Skeletal muscle tissue (tissue), 3 donors: ENCODE measurements at regions not wholly inside any gene's neighbourhood (a gene's known extent, or its start where the extent isn't known, plus 50 kb on each side); places are given as distances from the start of the nearest gene placed in this dataset.

ENCODE experiments used
- H3K27ac ChIP-seq: one replicate; pipeline ENCODE4 v1.7.0; 2013; ENCODE audit warnings: mild to moderate bottlenecking, low read depth, low read length, inconsistent platforms
- H3K27me3 ChIP-seq, 3 donors: one replicate each; pipeline ENCODE4 v1.7.0; 2013; ENCODE audit warnings: low read length in 3 of 3; ENCODE audit not compliant: control insufficient read depth in 3 of 3, insufficient read depth in 3 of 3
- H3K36me3 ChIP-seq, 3 donors: one replicate each; pipeline ENCODE4 v1.7.0; 2013; ENCODE audit warnings: low read length in 3 of 3; ENCODE audit not compliant: control insufficient read depth in 3 of 3, insufficient read depth in 3 of 3
- H3K4me1 ChIP-seq, 3 donors: one replicate each; pipeline ENCODE4 v1.7.0; 2013; ENCODE audit warnings: low read length in 3 of 3, mild to moderate bottlenecking in 3 of 3; ENCODE audit not compliant: control insufficient read depth in 3 of 3, insufficient read depth in 3 of 3
- H3K4me3 ChIP-seq, 3 donors: one replicate each; pipeline ENCODE4 v1.7.0; 2013; ENCODE audit warnings: low read length in 3 of 3
- H3K9ac ChIP-seq, 3 donors: one replicate each; pipeline ENCODE4 v1.7.0; 2013; ENCODE audit warnings: low read length in 3 of 3, mild to moderate bottlenecking in 3 of 3, moderate library complexity in 2 of 3, low read depth in 1 of 3
- H3K9me3 ChIP-seq, 3 donors: one replicate each; pipeline ENCODE4 v1.7.0; 2013; ENCODE audit warnings: low read length in 3 of 3; ENCODE audit not compliant: control insufficient read depth in 3 of 3
- donor health status: Osteomylitis.

DNA sequence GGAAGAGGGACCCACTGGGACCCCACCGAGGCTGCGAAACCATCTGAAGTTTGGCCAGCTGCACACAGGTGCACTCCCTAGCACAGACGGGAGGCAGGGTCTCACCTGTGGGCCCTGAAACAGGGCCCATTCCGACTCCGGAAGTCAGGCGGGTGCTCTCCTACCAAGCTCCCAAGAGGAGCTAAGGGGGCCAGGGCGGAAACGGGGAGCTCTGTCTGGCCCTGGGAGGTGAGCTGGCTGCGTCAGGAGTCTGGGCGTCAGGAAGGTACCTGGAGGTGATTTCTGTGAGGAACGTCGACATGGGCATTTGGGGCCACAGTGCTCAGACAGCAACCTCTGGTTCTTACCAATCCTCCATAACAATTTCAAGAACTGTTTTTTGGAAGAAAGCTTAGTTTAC, 411.7 kb downstream of the TCERG1L start:
- Histone ChIP-seq H3K9me3 (no peaks in the 10 kb centered on the region), H3K27ac (no peak overlapping the region), H3K9ac (no peak overlapping the region)

GRCh38 chr10:130900441-130901160, 410.9 kb downstream of the TCERG1L start:
- Histone ChIP-seq H3K4me1 (no peaks in the 10 kb centered on the region), H3K27ac (no peak overlapping the region), H3K4me3 (no peak overlapping the region), H3K9me3 (no peaks in the 10 kb centered on the region), H3K9ac (no peak overlapping the region), H3K27me3 (peaks cover 5 to 8% (median 6%) of the 10 kb centered on the region in 3 donors), H3K36me3 (no peaks in the 10 kb centered on the region)

More for the DNA sequence above, 411.7 kb downstream of the TCERG1L start:
- no peaks in the 10 kb centered on the region for H3K36me3 ChIP-seq
- H3K4me3 ChIP-seq, result no peak overlapping the region
- no peaks in the 10 kb centered on the region for H3K4me1 ChIP-seq
- H3K27me3 ChIP-seq, result peaks cover 7 to 9% (median 8%) of the 10 kb centered on the region in 3 donors

DNA sequence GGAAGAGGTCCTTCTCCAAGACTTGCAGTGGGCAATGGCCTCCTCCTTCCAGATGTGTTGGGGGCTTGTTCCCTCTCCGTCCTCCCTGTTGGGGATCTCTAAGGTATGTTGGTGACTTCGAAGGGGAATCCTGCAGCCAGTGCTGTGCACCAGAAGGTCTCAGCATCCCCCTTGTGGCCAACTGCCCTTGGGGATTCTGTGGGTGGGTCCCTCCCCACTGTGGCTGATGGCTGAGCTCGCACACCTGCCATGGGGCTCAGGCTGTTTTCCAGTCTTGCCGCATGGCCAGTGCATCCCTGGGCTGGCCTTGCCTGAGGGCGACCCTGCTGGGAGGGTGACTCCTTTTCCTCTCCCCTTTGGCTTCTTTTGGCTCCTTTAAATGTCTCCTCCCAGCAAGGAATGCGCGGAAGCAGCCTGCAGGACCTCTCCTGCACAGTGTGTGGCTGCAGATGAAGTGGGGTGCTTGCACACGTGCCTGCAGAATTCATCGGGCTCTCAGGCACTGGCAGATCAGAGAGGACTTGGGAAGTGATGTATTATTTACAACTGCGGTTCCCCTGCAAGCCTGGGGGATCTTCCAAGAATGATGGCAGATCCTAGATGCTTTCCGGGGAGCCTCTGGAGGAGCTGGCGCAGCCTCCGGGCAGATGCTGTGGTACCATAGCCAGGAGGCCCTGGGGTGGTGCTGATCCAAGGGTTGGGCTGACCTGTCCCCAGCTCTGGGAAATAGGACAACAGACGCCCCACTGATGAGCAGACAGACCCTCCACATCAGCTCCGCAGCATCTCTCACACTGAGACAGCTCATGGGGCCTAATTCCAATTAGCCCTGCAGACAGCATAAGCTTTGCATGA, 410.0 kb downstream of the TCERG1L start:
- H3K4me3 ChIP-seq, result no peak overlapping the region
- H3K9ac ChIP-seq, result no peak overlapping the region
- no peaks in the 10 kb centered on the region for H3K9me3 ChIP-seq
- H3K27me3 ChIP-seq, result peaks cover 0 to 8% (median 5%) of the 10 kb centered on the region in 3 donors
- no peaks in the 10 kb centered on the region for H3K36me3 ChIP-seq
- no peaks in the 10 kb centered on the region for H3K4me1 ChIP-seq
- H3K27ac ChIP-seq, result no peak overlapping the region

GRCh38 chr10:130902471-130902870, 409.1 kb downstream of the TCERG1L start:
- Histone ChIP-seq H3K27ac (no peak overlapping the region), H3K4me3 (no peak overlapping the region), H3K9ac (no peak overlapping the region), H3K4me1 (no peaks in the 10 kb centered on the region), H3K36me3 (no peaks in the 10 kb centered on the region), H3K9me3 (no peaks in the 10 kb centered on the region), H3K27me3 (peaks cover 0 to 13% (median 5%) of the 10 kb centered on the region in 3 donors)

- Histone ChIP-seq H3K4me3 (no peak overlapping the region), H3K27ac (no peak overlapping the region), H3K36me3 (no peaks in the 10 kb centered on the region), H3K27me3 (peaks cover 0 to 13% (median 3%) of the 10 kb centered on the region in 3 donors), H3K4me1 (no peaks in the 10 kb centered on the region), H3K9ac (no peak overlapping the region), H3K9me3 (no peaks in the 10 kb centered on the region)
Measured at GRCh38 chr10:130902929-130903328, 408.6 kb downstream of the TCERG1L start.

DNA sequence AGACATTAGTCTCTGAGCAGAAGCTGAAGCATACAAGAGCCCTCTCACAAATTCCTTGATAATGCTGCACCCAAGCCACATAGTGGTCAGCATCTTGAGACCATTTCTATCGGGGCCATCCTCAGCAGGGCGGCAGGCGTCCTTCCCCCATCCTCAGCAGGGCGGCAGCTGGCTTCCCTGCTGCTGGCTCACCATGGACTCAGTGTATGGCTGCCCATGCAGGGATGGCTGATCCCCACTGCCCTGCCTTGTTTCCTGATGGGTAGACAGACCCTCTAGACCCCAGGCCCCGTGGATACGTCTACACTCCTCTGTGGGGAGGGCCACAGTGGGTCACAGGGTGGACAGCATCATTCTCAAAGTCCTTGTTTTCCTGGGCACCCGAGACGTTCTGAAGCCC, 406.8 kb downstream of the TCERG1L start:
- H3K27me3 ChIP-seq, result peaks cover 0 to 10% (median 3%) of the 10 kb centered on the region in 3 donors
- H3K36me3 ChIP-seq, result no peaks in the 10 kb centered on the region
- H3K9ac ChIP-seq, result no peak overlapping the region
- H3K27ac ChIP-seq, result no peak overlapping the region
- no peaks in the 10 kb centered on the region for H3K9me3 ChIP-seq
- H3K4me1 ChIP-seq, result no peaks in the 10 kb centered on the region
- no peak overlapping the region for H3K4me3 ChIP-seq

- Histone ChIP-seq H3K27me3 (peaks cover 0 to 10% (median 3%) of the 10 kb centered on the region in 3 donors), H3K4me1 (no peaks in the 10 kb centered on the region), H3K9me3 (no peaks in the 10 kb centered on the region), H3K4me3 (no peak overlapping the region), H3K27ac (no peak overlapping the region), H3K9ac (no peak overlapping the region), H3K36me3 (no peaks in the 10 kb centered on the region)
Measured at GRCh38 chr10:130905386-130905785, 406.1 kb downstream of the TCERG1L start.

GRCh38 chr10:130905921-130906320, 405.6 kb downstream of the TCERG1L start:
- H3K4me3 ChIP-seq, result no peak overlapping the region
- peaks cover 0 to 10% (median 3%) of the 10 kb centered on the region in 3 donors for H3K27me3 ChIP-seq
- no peaks in the 10 kb centered on the region for H3K36me3 ChIP-seq
- no peak overlapping the region for H3K27ac ChIP-seq
- no peak overlapping the region for H3K9ac ChIP-seq
- no peaks in the 10 kb centered on the region for H3K4me1 ChIP-seq
- H3K9me3 ChIP-seq, result no peaks in the 10 kb centered on the region

- no peak overlapping the region for H3K27ac ChIP-seq
- H3K27me3 ChIP-seq, result peaks cover 0 to 5% (median 2%) of the 10 kb centered on the region in 3 donors
- no peak overlapping the region for H3K9ac ChIP-seq
- H3K36me3 ChIP-seq, result no peaks in the 10 kb centered on the region
- no peak overlapping the region for H3K4me3 ChIP-seq
- no peaks in the 10 kb centered on the region for H3K4me1 ChIP-seq
- H3K9me3 ChIP-seq, result no peaks in the 10 kb centered on the region
Measured at GRCh38 chr10:130910848-130911247, 400.7 kb downstream of the TCERG1L start.

- no peaks in the 10 kb centered on the region for H3K36me3 ChIP-seq
Measured at GRCh38 chr10:130913844-130914243, 397.7 kb downstream of the TCERG1L start.

More at GRCh38 chr10:130913844-130914243, 397.7 kb downstream of the TCERG1L start:
- no peaks in the 10 kb centered on the region for H3K4me1 ChIP-seq
- no peak overlapping the region for H3K4me3 ChIP-seq
- H3K27me3 ChIP-seq, result peaks cover 0 to 2% (median 0%) of the 10 kb centered on the region in 3 donors
- peaks cover 0 to 6% (median 0%) of the 10 kb centered on the region in 3 donors for H3K9me3 ChIP-seq
- H3K27ac ChIP-seq, result no peak overlapping the region
- H3K9ac ChIP-seq, result no peak overlapping the region
